HepG2 (cell line): ENCODE measurements at regions not wholly inside any gene's neighbourhood (a gene's known extent, or its start where the extent isn't known, plus 50 kb on each side); places are given as distances from the start of the nearest gene placed in this dataset.
"Not testable (repeated sequence)": the region's sequence is repeated elsewhere in the genome, so short reads cannot be mapped to it uniquely, and the experiment has no call there.

Experiments
- ATAC-seq: fragments of 200-7000 bp; cut with Tn5 transposase; 3 replicates; pipeline ENCODE4 v1.9.1; 2020; ENCODE audit warnings: mild to moderate bottlenecking, moderate library complexity
- BruUV-seq: library from RNA; stranded (reverse); fragments of 400-500 nt; replicated peaks from 2 replicates; lab custom pipeline; 2021; lab: Mats Ljungman, UMichigan
- CTCF ChIA-PET: fragments of 300-600 bp; formaldehyde crosslinking; extraction: SDS; loops from one replicate; lab custom pipeline; 2021; ENCODE audit warnings: low total read pairs, inconsistent platforms, low intra/inter-chr PET ratio; lab: Yijun Ruan, JAX
- POLR2A ChIA-PET: fragments of 350-600 bp; sonication (Branson Sonifier 250); formaldehyde crosslinking; loops from one replicate; lab custom pipeline; 2020; ENCODE audit warnings: antibody characterized with exemption, inconsistent platforms; lab: Yijun Ruan, JAX
- DNase-seq: peaks from one replicate; pipeline ENCODE4 v3.0.0-alpha.2; 2015; ENCODE audit warnings: low spot score
- FAIRE-seq: peaks from 3 replicates; lab custom pipeline; 2011; peaks lifted over from hg19 to GRCh38; lab: Jason Lieb, UNC
- H2AFZ ChIP-seq: one replicate; pipeline ENCODE4 v1.6.1; 2011; ENCODE audit warnings: low read length, inconsistent platforms
- H3K27ac ChIP-seq: fragments of 300-600 bp; 3 replicates; pipeline ENCODE4 v1.8.0; 2011; ENCODE audit warnings: mixed run types, mild to moderate bottlenecking, mixed read lengths, low read length, inconsistent platforms; ENCODE audit not compliant: insufficient read depth; ENCODE audit errors: extremely low read length
- H3K27me3 ChIP-seq, 2 experiments: fragments of 200-600 bp in 1 of 2; 2 replicates in 1 of 2; 3 replicates in 1 of 2; pipeline versions ENCODE4 v1.6.0 to v1.8.0; 2011; ENCODE audit warnings: low read length in 2 of 2, mild to moderate bottlenecking in 2 of 2, moderate library complexity in 2 of 2, inconsistent platforms in 1 of 2; ENCODE audit not compliant: insufficient read depth in 2 of 2, control insufficient read depth in 1 of 2
- H3K36me3 ChIP-seq, 2 experiments: fragments of 200-600 bp in 1 of 2; replicated peaks in 1 of 2; 2 replicates in 1 of 2; 3 replicates in 1 of 2; pipeline versions ENCODE4 v1.5.1 to v1.8.0; 2011; ENCODE audit warnings: low read length in 2 of 2, inconsistent platforms in 1 of 2; ENCODE audit not compliant: insufficient read depth in 2 of 2, control insufficient read depth in 1 of 2
- H3K4me1 ChIP-seq: 2 replicates; pipeline ENCODE4 v1.5.1; 2012; ENCODE audit warnings: low read length, inconsistent platforms; ENCODE audit not compliant: insufficient read depth
- H3K4me2 ChIP-seq: 2 replicates; pipeline ENCODE4 v1.6.0; 2011; ENCODE audit warnings: low read depth, low read length, inconsistent platforms
- H3K4me3 ChIP-seq, 3 experiments: fragments of 200-600 bp in 1 of 3; sonication (generic), shearing (Covaris generic) in 1 of 3; replicated peaks in 1 of 3; 2 replicates each; pipeline ENCODE4 v1.5.1; 2011 to 2016; ENCODE audit warnings: low read length in 3 of 3, inconsistent platforms in 2 of 3, low read depth in 2 of 3, mild to moderate bottlenecking in 2 of 3, control low read depth in 1 of 3, mixed read lengths in 1 of 3; ENCODE audit not compliant: insufficient read depth in 1 of 3
- H3K79me2 ChIP-seq: one replicate; pipeline ENCODE4 v1.6.1; 2011; ENCODE audit warnings: low read length, inconsistent platforms; ENCODE audit not compliant: insufficient read depth
- H3K9ac ChIP-seq: 2 replicates; pipeline ENCODE4 v1.6.0; 2011; ENCODE audit warnings: mild to moderate bottlenecking, low read depth, low read length, inconsistent platforms; ENCODE audit not compliant: insufficient read depth
- H3K9me3 ChIP-seq: 2 replicates; pipeline ENCODE4 v1.5.1; 2012; ENCODE audit warnings: mild to moderate bottlenecking, low read length
- H4K20me1 ChIP-seq: 2 replicates; pipeline ENCODE4 v1.6.0; 2011; ENCODE audit warnings: inconsistent platforms, mild to moderate bottlenecking, low read length, moderate library complexity; ENCODE audit not compliant: insufficient read depth
- ARID4A ChIP-seq: sonication (generic); formaldehyde crosslinking; IDR thresholded peaks from 2 replicates; pipeline ENCODE4 v1.5.0; 2020; ENCODE audit warnings: mild to moderate bottlenecking, missing genetic modification reagents, borderline replicate concordance
- CBX1 ChIP-seq: IDR thresholded peaks from one replicate; pipeline ENCODE4 v1.6.1; 2016; ENCODE audit warnings: antibody characterized with exemption, low read depth
- HNF1B ChIP-seq: sonication (generic); formaldehyde crosslinking; IDR thresholded peaks from 2 replicates; pipeline ENCODE4 v1.5.1; 2020; ENCODE audit warnings: mild to moderate bottlenecking, moderate library complexity, missing genetic modification reagents
- NFIC ChIP-seq: IDR thresholded peaks from 2 replicates; pipeline ENCODE4 v1.6.1; 2012; ENCODE audit warnings: mild to moderate bottlenecking, low read length, inconsistent platforms
- ZBTB21 ChIP-seq: sonication (generic); formaldehyde crosslinking; IDR thresholded peaks from 2 replicates; pipeline ENCODE4 v1.4.0; 2020; ENCODE audit warnings: missing genetic modification reagents
- ZFYVE20 ChIP-seq: sonication (generic); formaldehyde crosslinking; IDR thresholded peaks from 2 replicates; pipeline ENCODE4 v1.8.0; 2023; ENCODE audit warnings: low read depth, mild to moderate bottlenecking, moderate library complexity, missing genetic modification reagents, borderline replicate concordance
- ZMYM2 ChIP-seq: sonication (generic); formaldehyde crosslinking; IDR thresholded peaks from 2 replicates; pipeline ENCODE4 v1.8.0; 2022; ENCODE audit warnings: mild to moderate bottlenecking, missing genetic modification reagents
- ZNF33A ChIP-seq: sonication (generic); formaldehyde crosslinking; IDR thresholded peaks from 2 replicates; pipeline ENCODE4 v1.5.1; 2020; ENCODE audit warnings: missing genetic modification reagents, mild to moderate bottlenecking, moderate library complexity, borderline replicate concordance
- ZNF484 ChIP-seq: sonication (generic); formaldehyde crosslinking; IDR thresholded peaks from 2 replicates; pipeline ENCODE4 v1.5.1; 2020; ENCODE audit warnings: mild to moderate bottlenecking, low read depth, missing genetic modification reagents, borderline replicate concordance
- WGBS: methylation state at CpG from one replicate; pipeline ENCODE4 v1.1.6; 2017; ENCODE audit warnings: low lambda C conversion rate; 5-methylcytosine and 5-hydroxymethylcytosine counted together
- in situ Hi-C: cut with HindIII; loops from 2 replicates; pipeline ENCODE4 v1.10.0; 2017; ENCODE audit warnings: low pct_unique_long_range_greater_than_20kb; ENCODE audit not compliant: extremely low pct_ligation_motif_present
- intact Hi-C: fragments of 100-400 bp; cut with micrococcal nuclease; formaldehyde crosslinking; loops from one replicate; pipeline ENCODE4 v1.10.0; 2022; ENCODE audit not compliant: unreplicated experiment

- H3K9ac ChIP-seq = no peak overlapping the region
- ChIA-PET POLR2A (no interaction called here), CTCF (no interaction called here)
- intact Hi-C loops (no loop called here), in situ Hi-C loops (no loop called here)
- BruUV-seq = no TSS peak
- DNase-seq (no peak), FAIRE-seq (no peak), ATAC-seq (no peak)
- TF ChIP-seq ZNF33A (CRISPR knock-in tag) = no peak
- no peak for TF ChIP-seq ZFYVE20 (CRISPR knock-in tag)
- TF ChIP-seq ZNF484 (CRISPR knock-in tag) = no peak
- no peak for TF ChIP-seq NFIC
- no peak for TF ChIP-seq CBX1
- no peak for TF ChIP-seq ARID4A
- no peak for TF ChIP-seq HNF1B (CRISPR knock-in tag)
- no peak for TF ChIP-seq ZMYM2
- TF ChIP-seq ZBTB21 (CRISPR knock-in tag) = no peak
- H3K4me2 ChIP-seq = no peak overlapping the region
- no peaks in the 10 kb centered on the region for H4K20me1 ChIP-seq
- 0% methylated on average over 3 of the region's 3 CpGs for WGBS
- no peaks in the 10 kb centered on the region for H3K36me3 ChIP-seq
- H3K27me3 ChIP-seq = no peaks in the 10 kb centered on the region
- no peaks in the 10 kb centered on the region for H3K4me1 ChIP-seq
- no peak overlapping the region for H2AFZ ChIP-seq
- no peak overlapping the region for H3K27ac ChIP-seq
- no peak overlapping the region for H3K4me3 ChIP-seq
- H3K79me2 ChIP-seq = no peaks in the 10 kb centered on the region
- H3K9me3 ChIP-seq = no peaks in the 10 kb centered on the region
These were observed 248.5 kb downstream of the USP25 start for GRCh38 chr21:15978215-15978738.

- H3K36me3 ChIP-seq, H3K9ac ChIP-seq, FAIRE-seq, H3K27me3 ChIP-seq, DNase-seq, intact Hi-C loops, H2AFZ ChIP-seq, CTCF ChIA-PET, H4K20me1 ChIP-seq, ATAC-seq, H3K9me3 ChIP-seq, H3K4me3 ChIP-seq, POLR2A ChIA-PET, H3K4me1 ChIP-seq, H3K4me2 ChIP-seq, in situ Hi-C loops, H3K79me2 ChIP-seq, BruUV-seq, H3K27ac ChIP-seq: not testable (repeated sequence)
- 82% methylated on average over 6 of the region's 6 CpGs for WGBS
These were observed 249.7 kb downstream of the USP25 start for GRCh38 chr21:15979493-15979892.
